Mammary epithelial cell (primary cell): ENCODE measurements at regions not wholly inside any gene's neighbourhood (a gene's known extent, or its start where the extent isn't known, plus 50 kb on each side); places are given as distances from the start of the nearest gene placed in this dataset.

Experiments
- EZH2 ChIP-seq: IDR thresholded peaks from 2 replicates; pipeline ENCODE4 v1.6.1; 2012; ENCODE audit warnings: low read length, inconsistent platforms, borderline replicate concordance
- TF ChIP-seq, protein P1 (sequence below), 2 donors: IDR thresholded peaks in 1 of 2; conservative IDR thresholded peaks in 1 of 2; 2 replicates each; pipeline ENCODE4 v1.5.1; 2011 to 2012; ENCODE audit warnings: inconsistent platforms in 2 of 2, low read length in 2 of 2, mild to moderate bottlenecking in 2 of 2, control low read depth in 1 of 2, low read depth in 1 of 2; ENCODE audit not compliant: insufficient read depth in 1 of 2; ENCODE audit errors: extremely low read depth in 1 of 2

DNA sequence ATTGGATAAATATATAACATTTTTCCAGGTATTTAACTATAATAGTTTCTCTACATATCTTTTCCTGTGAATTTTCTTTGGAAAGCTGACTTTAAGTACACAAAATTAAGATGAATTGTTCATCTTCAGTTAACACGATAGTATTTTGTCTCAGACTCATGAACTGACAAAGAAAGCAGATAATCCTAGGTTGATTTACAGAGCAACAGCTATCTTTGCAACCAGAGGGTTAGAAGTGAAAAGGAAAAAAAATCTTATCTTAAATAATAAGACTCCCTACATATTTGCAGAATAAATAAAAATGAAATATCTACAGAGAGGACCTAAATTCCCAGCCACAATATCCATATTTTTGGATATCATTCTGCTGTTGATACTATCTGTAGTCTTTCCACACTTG lies 350.2 kb upstream of the GRM7 start:
- TF ChIP-seq, protein P1, sequence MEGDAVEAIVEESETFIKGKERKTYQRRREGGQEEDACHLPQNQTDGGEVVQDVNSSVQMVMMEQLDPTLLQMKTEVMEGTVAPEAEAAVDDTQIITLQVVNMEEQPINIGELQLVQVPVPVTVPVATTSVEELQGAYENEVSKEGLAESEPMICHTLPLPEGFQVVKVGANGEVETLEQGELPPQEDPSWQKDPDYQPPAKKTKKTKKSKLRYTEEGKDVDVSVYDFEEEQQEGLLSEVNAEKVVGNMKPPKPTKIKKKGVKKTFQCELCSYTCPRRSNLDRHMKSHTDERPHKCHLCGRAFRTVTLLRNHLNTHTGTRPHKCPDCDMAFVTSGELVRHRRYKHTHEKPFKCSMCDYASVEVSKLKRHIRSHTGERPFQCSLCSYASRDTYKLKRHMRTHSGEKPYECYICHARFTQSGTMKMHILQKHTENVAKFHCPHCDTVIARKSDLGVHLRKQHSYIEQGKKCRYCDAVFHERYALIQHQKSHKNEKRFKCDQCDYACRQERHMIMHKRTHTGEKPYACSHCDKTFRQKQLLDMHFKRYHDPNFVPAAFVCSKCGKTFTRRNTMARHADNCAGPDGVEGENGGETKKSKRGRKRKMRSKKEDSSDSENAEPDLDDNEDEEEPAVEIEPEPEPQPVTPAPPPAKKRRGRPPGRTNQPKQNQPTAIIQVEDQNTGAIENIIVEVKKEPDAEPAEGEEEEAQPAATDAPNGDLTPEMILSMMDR (conservative IDR thresholded peaks at IDR 0.05 in 1 of 2, IDR thresholded peaks at IDR 0.05 in 1 of 2; ENCODE audit: extremely low read depth in 1 of 2, insufficient read depth in 1 of 2, low read depth in 1 of 2, low read length in 2 of 2): no peak
- no peak for TF ChIP-seq EZH2
